Transverse colon (tissue), 4 donors: ENCODE measurements at regions not wholly inside any gene's neighbourhood (a gene's known extent, or its start where the extent isn't known, plus 50 kb on each side); places are given as distances from the start of the nearest gene placed in this dataset.

Experiments used
- CTCF ChIP-seq, 5 experiments: fragments of 200-600 bp in 3 of 5; fragments of 450-650 bp in 2 of 5; sonication (generic) in 3 of 5; IDR thresholded peaks; 1 replicate in 2 of 5; 2 replicates in 3 of 5; pipeline ENCODE4 v1.5.1; 2016 to 2017; ENCODE audit warnings: antibody characterized with exemption in 5 of 5, inconsistent platforms in 3 of 5, mild to moderate bottlenecking in 2 of 5, moderate library complexity in 1 of 5
- POLR2A ChIP-seq: fragments of 450-650 bp; IDR thresholded peaks from one replicate; pipeline ENCODE4 v1.6.1; 2016; ENCODE audit warnings: antibody characterized with exemption, mild to moderate bottlenecking, moderate library complexity
- POLR2AphosphoS5 ChIP-seq, 3 donors: sonication (generic); formaldehyde crosslinking; IDR thresholded peaks; one replicate each; pipeline ENCODE4 v1.6.1; 2016; ENCODE audit warnings: antibody characterized with exemption in 3 of 3

GRCh38 chr12:107510211-107510610 lies 175.4 kb upstream of the PWP1 start:
- no peak for TF ChIP-seq CTCF (IDR thresholded peaks at IDR 0.05)
- TF ChIP-seq POLR2A = no peak
- no peak for TF ChIP-seq POLR2AphosphoS5 (IDR thresholded peaks at IDR 0.05)
